MCF 10A (cell line): ENCODE measurements at regions not wholly inside any gene's neighbourhood (a gene's known extent, or its start where the extent isn't known, plus 50 kb on each side); places are given as distances from the start of the nearest gene placed in this dataset.

Source experiments
- BruUV-seq: library from RNA; stranded (reverse); fragments of 400-500 nt; replicated peaks from 2 replicates; lab custom pipeline; 2021; lab: Mats Ljungman, UMichigan
- CTCF ChIA-PET: fragments of 300-600 bp; sonication (Branson Sonifier 250); formaldehyde crosslinking; extraction: SDS; loops from one replicate; lab custom pipeline; 2021; ENCODE audit warnings: antibody characterized with exemption, inconsistent platforms; lab: Yijun Ruan, JAX
- POLR2A ChIA-PET: fragments of 300-600, 350-650 bp; sonication (Branson Sonifier 250); formaldehyde crosslinking; extraction: SDS; loops from one replicate; lab custom pipeline; 2020; ENCODE audit warnings: antibody characterized with exemption, inconsistent platforms; lab: Yijun Ruan, JAX
- DNase-seq: peaks from one replicate; pipeline ENCODE4 v3.0.0-alpha.2; 2018; ENCODE audit not compliant: unreplicated experiment
- H3K27ac Mint-ChIP-seq: one replicate; pipeline ENCODE4 v1.8.0; 2022; ENCODE audit warnings: mild to moderate bottlenecking, low read depth, mixed read lengths; ENCODE audit not compliant: unreplicated experiment
- H3K27me3 Mint-ChIP-seq: one replicate; pipeline ENCODE4 v1.8.0; 2022; ENCODE audit warnings: mixed read lengths; ENCODE audit not compliant: insufficient read depth, unreplicated experiment
- H3K36me3 Mint-ChIP-seq: one replicate; pipeline ENCODE4 v1.8.0; 2022; ENCODE audit warnings: mild to moderate bottlenecking, moderate library complexity, mixed read lengths; ENCODE audit not compliant: insufficient read depth, unreplicated experiment
- H3K4me1 Mint-ChIP-seq: one replicate; pipeline ENCODE4 v1.8.0; 2022; ENCODE audit warnings: mixed read lengths; ENCODE audit not compliant: insufficient read depth, unreplicated experiment
- H3K4me3 Mint-ChIP-seq: one replicate; pipeline ENCODE4 v1.8.0; 2022; ENCODE audit warnings: mild to moderate bottlenecking, moderate library complexity, mixed read lengths; ENCODE audit not compliant: unreplicated experiment
- H3K9me3 Mint-ChIP-seq: one replicate; pipeline ENCODE4 v1.8.0; 2022; ENCODE audit warnings: mixed read lengths; ENCODE audit not compliant: unreplicated experiment
- CTCF ChIP-seq: fragments of 200-600 bp; IDR thresholded peaks from one replicate; pipeline ENCODE4 v1.8.0; 2022; ENCODE audit warnings: antibody characterized with exemption, mild to moderate bottlenecking; ENCODE audit not compliant: unreplicated experiment
- intact Hi-C: fragments of 100-400 bp; cut with micrococcal nuclease; formaldehyde crosslinking; loops from 2 replicates; pipeline ENCODE4 v1.14.1; 2022

- Mint-ChIP-seq H3K4me3 (no peak overlapping the region), H3K36me3 (no peaks in the 10 kb centered on the region), H3K27me3 (no peaks in the 10 kb centered on the region), H3K4me1 (no peaks in the 10 kb centered on the region), H3K9me3 (no peaks in the 10 kb centered on the region), H3K27ac (no peak overlapping the region)
- intact Hi-C loops, result no loop called here
- ChIA-PET POLR2A (interaction anchor here (0.6 kb wide), 1 partner anchor 49 kb away, joined by 3 read pairs; no protein-coding TSS in a partner anchor), CTCF (interaction anchor here (0.6 kb wide), 1 partner anchor 18 kb away, joined by 3 read pairs; no protein-coding TSS in a partner anchor)
- peak; percentile 38 for DNase-seq
- no peak for TF ChIP-seq CTCF
- BruUV-seq, result no TSS peak
Measured at GRCh38 chr16:64362193-64362592, 759.7 kb downstream of the CDH11 start.

GRCh38 chr16:64361753-64362152 is 760.1 kb downstream of the CDH11 start:
- Mint-ChIP-seq H3K36me3 (no peaks in the 10 kb centered on the region), H3K27ac (no peak overlapping the region), H3K4me3 (no peak overlapping the region), H3K27me3 (no peaks in the 10 kb centered on the region), H3K4me1 (peaks cover under 1% of the 10 kb centered on the region), H3K9me3 (no peaks in the 10 kb centered on the region)
- no TSS peak for BruUV-seq
- no peak for DNase-seq
- intact Hi-C loops, result no loop called here
- ChIA-PET POLR2A (interaction anchor here (0.6 kb wide), 1 partner anchor 49 kb away, joined by 3 read pairs; no protein-coding TSS in a partner anchor), CTCF (interaction anchor here (0.6 to 0.8 kb wide), 2 partner anchors 18 to 271 kb away, joined by 3 read pairs; no protein-coding TSS in a partner anchor)
- no peak for TF ChIP-seq CTCF

GRCh38 chr16:64358291-64358690 is 763.6 kb downstream of the CDH11 start:
- no peaks in the 10 kb centered on the region for H3K9me3 Mint-ChIP-seq
- no peak for TF ChIP-seq CTCF
- H3K4me1 Mint-ChIP-seq, result peaks cover 9% of the 10 kb centered on the region
- CTCF ChIA-PET, result interaction anchor here (0.5 to 1.0 kb wide), 3 partner anchors 20 to 175 kb away, joined by 3 read pairs; no protein-coding TSS in a partner anchor
- H3K27ac Mint-ChIP-seq, result no peak overlapping the region
- POLR2A ChIA-PET, result no interaction called here
- H3K36me3 Mint-ChIP-seq, result no peaks in the 10 kb centered on the region
- no peak overlapping the region for H3K4me3 Mint-ChIP-seq
- intact Hi-C loops, result no loop called here
- DNase-seq, result no peak
- BruUV-seq, result no TSS peak
- H3K27me3 Mint-ChIP-seq, result no peaks in the 10 kb centered on the region

- no TSS peak for BruUV-seq
- CTCF ChIA-PET, result interaction anchor here (0.6 to 0.7 kb wide), 3 partner anchors 86 to 276 kb away, joined by 3 to 4 read pairs (median 3); no protein-coding TSS in a partner anchor
- Mint-ChIP-seq H3K4me1 (peaks cover 15% of the 10 kb centered on the region), H3K27ac (no peak overlapping the region), H3K4me3 (no peak overlapping the region), H3K27me3 (no peaks in the 10 kb centered on the region), H3K9me3 (peaks cover 6% of the 10 kb centered on the region), H3K36me3 (no peaks in the 10 kb centered on the region)
- POLR2A ChIA-PET, result interaction anchor here (0.6 to 0.9 kb wide), 2 partner anchors 10 to 106 kb away, joined by 3 to 5 read pairs; no protein-coding TSS in a partner anchor
- no peak for TF ChIP-seq CTCF
- DNase-seq, result peak; percentile 76
- intact Hi-C loops, result no loop called here
Measured at GRCh38 chr16:64356267-64356666, 765.6 kb downstream of the CDH11 start.
